SH-SY5Y (cell line): ENCODE measurements at regions not wholly inside any gene's neighbourhood (a gene's known extent, or its start where the extent isn't known, plus 50 kb on each side); places are given as distances from the start of the nearest gene placed in this dataset.

Source experiments
- GATA2 ChIP-seq: IDR thresholded peaks from 2 replicates; pipeline ENCODE4 v1.6.1; 2011; ENCODE audit warnings: mild to moderate bottlenecking, low read depth, low read length
- GATA3 ChIP-seq: IDR thresholded peaks from 2 replicates; pipeline ENCODE4 v1.6.1; 2011; ENCODE audit warnings: low read depth, mild to moderate bottlenecking, low read length, moderate library complexity

GRCh38 chr2:122445003-122445402 is 689.6 kb downstream of the TSN start:
- TF ChIP-seq GATA2 (no peak), GATA3 (no peak)

- TF ChIP-seq GATA2 (no peak), GATA3 (no peak)
These were observed 691.3 kb downstream of the TSN start for GRCh38 chr2:122446761-122447160.

- TF ChIP-seq GATA3 (no peak), GATA2 (no peak)
These were observed 691.8 kb downstream of the TSN start for GRCh38 chr2:122447237-122447636.

GRCh38 chr2:122451040-122451439 is 695.6 kb downstream of the TSN start:
- TF ChIP-seq GATA2 (no peak), GATA3 (no peak)

GRCh38 chr2:122451697-122452096 is 696.2 kb downstream of the TSN start:
- TF ChIP-seq GATA3 (no peak), GATA2 (no peak)

- TF ChIP-seq GATA3 = no peak
- no peak for TF ChIP-seq GATA2
These were observed 713.7 kb downstream of the TSN start for GRCh38 chr2:122469147-122469546.

GRCh38 chr2:122471753-122472152 is 716.3 kb downstream of the TSN start:
- TF ChIP-seq GATA2 = no peak
- TF ChIP-seq GATA3 = no peak

- no peak for TF ChIP-seq GATA2
- TF ChIP-seq GATA3 = no peak
These were observed 722.7 kb downstream of the TSN start for GRCh38 chr2:122478117-122478516.

- TF ChIP-seq GATA2 = no peak
- TF ChIP-seq GATA3 = no peak
These were observed 723.3 kb downstream of the TSN start for GRCh38 chr2:122478771-122479170.

GRCh38 chr2:122480501-122481243 is 725.2 kb downstream of the TSN start:
- no peak for TF ChIP-seq GATA3
- TF ChIP-seq GATA2 = no peak

GRCh38 chr2:122481244-122481622 is 725.8 kb downstream of the TSN start:
- TF ChIP-seq GATA3 (no peak), GATA2 (no peak)

- TF ChIP-seq GATA3 (no peak), GATA2 (no peak)
These were observed 726.3 kb downstream of the TSN start for GRCh38 chr2:122481717-122482116.

- TF ChIP-seq GATA3 (no peak), GATA2 (no peak)
These were observed 730.6 kb downstream of the TSN start for GRCh38 chr2:122486086-122486485.

GRCh38 chr2:122486705-122487415 is 731.4 kb downstream of the TSN start:
- TF ChIP-seq GATA2 (no peak), GATA3 (no peak)

GRCh38 chr2:122491011-122491410 is 735.6 kb downstream of the TSN start:
- TF ChIP-seq GATA3 = no peak
- TF ChIP-seq GATA2 = no peak
